ENCODE measurements at regions not wholly inside any gene's neighbourhood (a gene's known extent, or its start where the extent isn't known, plus 50 kb on each side); places are given as distances from the start of the nearest gene placed in this dataset.

DNA sequence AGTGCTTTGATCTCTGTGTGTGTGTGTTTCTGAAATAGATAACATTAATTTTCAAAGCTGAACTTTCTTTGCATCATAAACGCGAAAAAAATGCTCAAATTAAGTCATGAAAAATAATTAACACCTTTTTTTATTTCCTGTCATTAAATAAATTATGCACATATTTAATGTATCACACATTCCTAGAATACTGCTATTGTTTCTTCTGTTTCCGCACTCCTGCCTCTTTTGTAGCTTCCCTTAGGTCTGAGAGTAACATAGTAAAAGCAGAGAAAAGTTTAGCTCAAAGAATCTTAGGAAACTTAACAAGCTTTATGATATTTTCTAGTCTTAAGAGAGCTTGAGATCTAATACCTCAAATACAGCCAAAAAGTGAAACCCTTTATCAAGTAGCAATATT lies 504.2 kb downstream of the JRKL start:
- no peaks in the 10 kb centered on the region for H3K36me3 ChIP-seq (ENCODE audit: control insufficient read depth, insufficient read depth, low read length)
- TF ChIP-seq, protein P1, sequence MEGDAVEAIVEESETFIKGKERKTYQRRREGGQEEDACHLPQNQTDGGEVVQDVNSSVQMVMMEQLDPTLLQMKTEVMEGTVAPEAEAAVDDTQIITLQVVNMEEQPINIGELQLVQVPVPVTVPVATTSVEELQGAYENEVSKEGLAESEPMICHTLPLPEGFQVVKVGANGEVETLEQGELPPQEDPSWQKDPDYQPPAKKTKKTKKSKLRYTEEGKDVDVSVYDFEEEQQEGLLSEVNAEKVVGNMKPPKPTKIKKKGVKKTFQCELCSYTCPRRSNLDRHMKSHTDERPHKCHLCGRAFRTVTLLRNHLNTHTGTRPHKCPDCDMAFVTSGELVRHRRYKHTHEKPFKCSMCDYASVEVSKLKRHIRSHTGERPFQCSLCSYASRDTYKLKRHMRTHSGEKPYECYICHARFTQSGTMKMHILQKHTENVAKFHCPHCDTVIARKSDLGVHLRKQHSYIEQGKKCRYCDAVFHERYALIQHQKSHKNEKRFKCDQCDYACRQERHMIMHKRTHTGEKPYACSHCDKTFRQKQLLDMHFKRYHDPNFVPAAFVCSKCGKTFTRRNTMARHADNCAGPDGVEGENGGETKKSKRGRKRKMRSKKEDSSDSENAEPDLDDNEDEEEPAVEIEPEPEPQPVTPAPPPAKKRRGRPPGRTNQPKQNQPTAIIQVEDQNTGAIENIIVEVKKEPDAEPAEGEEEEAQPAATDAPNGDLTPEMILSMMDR (IDR thresholded peaks at IDR 0.05; ENCODE audit: insufficient read depth, low read length, poor library complexity, severe bottlenecking): no peak
- DNase-seq (ENCODE audit: low read depth): no peak
- H3K4me3 ChIP-seq (ENCODE audit: low read depth, low read length): no peak overlapping the region
- H3K27me3 ChIP-seq (ENCODE audit: control insufficient read depth, insufficient read depth, low read length): no peaks in the 10 kb centered on the region

DNA sequence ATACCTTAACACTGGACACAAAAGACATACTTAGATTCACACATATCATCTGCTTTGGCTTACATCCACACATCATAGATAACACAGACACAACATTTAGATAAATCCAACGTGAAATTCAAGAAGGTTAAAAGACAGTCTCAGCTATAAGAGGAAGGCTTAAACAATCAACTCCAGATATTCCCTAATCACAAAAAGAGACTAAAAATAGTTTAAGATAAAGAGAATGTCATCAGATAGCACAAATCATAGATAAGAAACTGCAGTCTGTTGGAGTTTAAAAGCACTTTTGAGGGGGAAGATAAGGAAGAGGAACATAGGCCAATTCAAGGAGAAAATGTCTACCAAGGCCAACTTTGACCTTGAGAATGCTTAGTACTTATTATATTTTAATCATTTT lies 504.8 kb downstream of the JRKL start:
- Histone ChIP-seq H3K27me3 (ENCODE audit: control insufficient read depth, insufficient read depth, low read length) (no peaks in the 10 kb centered on the region), H3K4me3 (ENCODE audit: low read depth, low read length) (no peak overlapping the region), H3K36me3 (ENCODE audit: control insufficient read depth, insufficient read depth, low read length) (no peaks in the 10 kb centered on the region)
- DNase-seq (ENCODE audit: low read depth): no peak
- TF ChIP-seq, protein P1 (IDR thresholded peaks at IDR 0.05; ENCODE audit: insufficient read depth, low read length, poor library complexity, severe bottlenecking): no peak

DNA sequence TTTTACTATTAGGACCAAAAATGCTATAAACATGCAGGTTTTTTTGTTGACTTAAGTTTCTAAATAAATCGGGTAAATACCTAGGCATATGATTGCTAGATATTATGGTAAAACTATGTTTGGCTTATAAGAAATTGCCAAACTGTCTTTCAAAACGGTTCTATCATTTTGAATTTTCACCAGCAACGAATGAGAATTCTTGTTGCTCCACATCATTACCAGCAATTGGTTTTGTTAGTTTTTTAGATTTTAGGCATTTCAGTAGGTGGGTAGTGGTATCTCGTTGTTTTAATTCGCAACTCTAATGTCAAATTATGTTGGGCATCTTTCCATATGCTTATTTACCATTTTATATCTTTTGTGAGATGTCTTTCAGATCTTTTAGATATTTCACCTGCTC lies 510.2 kb downstream of the JRKL start:
- H3K36me3 ChIP-seq (ENCODE audit: control insufficient read depth, insufficient read depth, low read length): no peaks in the 10 kb centered on the region
- DNase-seq (ENCODE audit: low read depth): no peak
- H3K27me3 ChIP-seq (ENCODE audit: control insufficient read depth, insufficient read depth, low read length): no peaks in the 10 kb centered on the region
- no peak overlapping the region for H3K4me3 ChIP-seq (ENCODE audit: low read depth, low read length)
- TF ChIP-seq, protein P1 (IDR thresholded peaks at IDR 0.05; ENCODE audit: insufficient read depth, low read length, poor library complexity, severe bottlenecking): no peak

DNA sequence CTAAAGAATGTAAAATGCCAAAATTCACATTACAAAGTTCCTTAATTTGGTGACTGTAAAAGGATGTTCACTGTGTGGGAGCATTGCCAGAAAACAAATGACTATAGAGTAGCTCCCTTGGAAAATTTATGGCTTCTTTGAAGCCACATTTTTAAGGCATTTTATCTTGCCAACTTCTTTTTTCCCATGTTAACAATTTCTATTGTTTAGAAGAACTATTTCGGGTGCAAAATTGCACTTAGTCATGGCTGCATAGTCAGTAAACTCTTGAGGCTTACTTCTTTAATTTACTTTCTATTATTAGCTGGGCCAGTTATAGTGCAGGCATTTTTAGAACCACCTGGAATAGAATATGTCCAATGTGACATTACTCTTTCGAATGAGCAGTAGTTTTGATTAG lies 515.3 kb downstream of the JRKL start:
- TF ChIP-seq, protein P1 (IDR thresholded peaks at IDR 0.05; ENCODE audit: insufficient read depth, low read length, poor library complexity, severe bottlenecking): no peak
- DNase-seq (ENCODE audit: low read depth): no peak
- H3K36me3 ChIP-seq (ENCODE audit: control insufficient read depth, insufficient read depth, low read length): no peaks in the 10 kb centered on the region
- no peaks in the 10 kb centered on the region for H3K27me3 ChIP-seq (ENCODE audit: control insufficient read depth, insufficient read depth, low read length)
- H3K4me3 ChIP-seq (ENCODE audit: low read depth, low read length): no peak overlapping the region

DNA sequence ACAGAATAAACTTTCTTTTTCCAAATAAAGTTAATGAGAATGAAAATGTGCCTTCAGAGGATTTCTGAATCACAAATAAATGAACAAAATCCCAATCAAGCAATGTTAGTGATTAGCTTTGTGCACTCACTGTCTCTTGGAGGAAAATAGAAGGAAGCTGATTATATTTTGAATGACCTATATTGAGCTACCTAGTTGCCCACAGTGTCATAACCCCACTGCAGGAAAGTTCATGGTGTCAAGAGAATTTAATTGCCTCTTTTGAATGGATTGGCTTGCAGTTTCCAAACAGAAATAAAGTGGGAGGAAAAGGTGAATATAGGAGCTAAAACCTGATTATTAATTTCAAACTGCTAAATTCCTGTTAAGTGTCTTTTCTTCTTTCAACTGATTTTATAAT lies 515.9 kb downstream of the JRKL start:
- H3K4me3 ChIP-seq (ENCODE audit: low read depth, low read length): no peak overlapping the region

DNA sequence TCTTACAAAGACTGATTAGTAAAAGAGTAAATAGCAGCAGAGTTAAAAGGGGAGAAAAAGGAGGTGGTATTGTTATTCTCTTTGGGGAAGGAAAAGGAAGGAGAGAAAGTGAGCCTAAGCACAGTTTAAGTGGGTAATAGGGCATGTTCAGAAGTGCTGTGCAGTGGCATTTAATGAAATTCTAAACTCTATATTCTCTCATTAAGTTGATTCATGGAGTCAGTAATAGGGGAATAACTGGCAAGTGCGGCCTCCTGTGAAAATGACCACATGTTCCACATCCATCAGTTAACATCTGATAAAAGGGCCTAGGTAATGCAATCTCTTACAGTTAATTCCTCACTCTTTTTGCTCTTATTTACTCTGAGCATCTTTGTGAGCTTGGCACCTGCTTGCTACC lies 516.7 kb downstream of the JRKL start:
- TF ChIP-seq, protein P1 (IDR thresholded peaks at IDR 0.05; ENCODE audit: insufficient read depth, low read length, poor library complexity, severe bottlenecking): no peak
- no peaks in the 10 kb centered on the region for H3K27me3 ChIP-seq (ENCODE audit: control insufficient read depth, insufficient read depth, low read length)
- H3K36me3 ChIP-seq (ENCODE audit: control insufficient read depth, insufficient read depth, low read length): no peaks in the 10 kb centered on the region
- no peak overlapping the region for H3K4me3 ChIP-seq (ENCODE audit: low read depth, low read length)
- DNase-seq (ENCODE audit: low read depth): no peak

More for the DNA sequence above, 515.9 kb downstream of the JRKL start:
- no peaks in the 10 kb centered on the region for H3K36me3 ChIP-seq (ENCODE audit: control insufficient read depth, insufficient read depth, low read length)
- H3K27me3 ChIP-seq (ENCODE audit: control insufficient read depth, insufficient read depth, low read length): no peaks in the 10 kb centered on the region
- DNase-seq (ENCODE audit: low read depth): no peak
- TF ChIP-seq, protein P1 (IDR thresholded peaks at IDR 0.05; ENCODE audit: insufficient read depth, low read length, poor library complexity, severe bottlenecking): no peak
